Breast epithelium (tissue), 3 donors: ENCODE measurements at regions not wholly inside any gene's neighbourhood (a gene's known extent, or its start where the extent isn't known, plus 50 kb on each side); places are given as distances from the start of the nearest gene placed in this dataset.

ENCODE experiments used
- POLR2AphosphoS5 ChIP-seq, 3 donors: sonication (generic); formaldehyde crosslinking; IDR thresholded peaks; one replicate each; pipeline ENCODE4 v1.6.1; 2017; ENCODE audit warnings: antibody characterized with exemption in 3 of 3
- TF ChIP-seq, protein P1 (sequence below), 3 donors: fragments of 450-650 bp; IDR thresholded peaks; one replicate each; pipeline ENCODE4 v1.5.1; 2016 to 2017; ENCODE audit warnings: antibody characterized with exemption in 3 of 3, mild to moderate bottlenecking in 3 of 3, moderate library complexity in 3 of 3

DNA sequence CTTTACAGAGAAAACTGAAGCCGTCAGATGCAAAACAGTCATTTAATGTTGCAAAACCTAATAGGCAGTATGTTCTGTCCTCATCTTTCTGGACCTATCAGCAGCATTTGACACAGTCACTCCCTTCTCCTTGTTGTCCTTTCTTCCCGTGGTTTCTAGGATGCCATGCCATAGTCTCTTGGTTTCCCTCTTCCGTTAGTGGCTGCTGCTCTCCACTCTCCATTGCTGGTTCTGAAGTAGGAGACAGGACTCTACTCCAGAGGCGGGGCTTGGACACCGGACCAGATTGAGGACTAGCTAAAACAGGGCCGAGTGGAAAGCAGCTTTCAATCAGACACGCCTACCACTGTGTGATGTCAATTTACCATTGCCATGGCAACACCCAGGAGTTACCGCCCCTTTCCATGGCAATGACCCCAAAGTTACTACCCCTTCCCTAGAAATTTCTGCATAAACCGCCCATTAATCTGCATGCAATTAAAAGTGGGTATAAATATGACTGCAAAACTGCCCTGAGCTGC lies 88.8 kb upstream of the CCDC160 start:
- TF ChIP-seq, protein P1, sequence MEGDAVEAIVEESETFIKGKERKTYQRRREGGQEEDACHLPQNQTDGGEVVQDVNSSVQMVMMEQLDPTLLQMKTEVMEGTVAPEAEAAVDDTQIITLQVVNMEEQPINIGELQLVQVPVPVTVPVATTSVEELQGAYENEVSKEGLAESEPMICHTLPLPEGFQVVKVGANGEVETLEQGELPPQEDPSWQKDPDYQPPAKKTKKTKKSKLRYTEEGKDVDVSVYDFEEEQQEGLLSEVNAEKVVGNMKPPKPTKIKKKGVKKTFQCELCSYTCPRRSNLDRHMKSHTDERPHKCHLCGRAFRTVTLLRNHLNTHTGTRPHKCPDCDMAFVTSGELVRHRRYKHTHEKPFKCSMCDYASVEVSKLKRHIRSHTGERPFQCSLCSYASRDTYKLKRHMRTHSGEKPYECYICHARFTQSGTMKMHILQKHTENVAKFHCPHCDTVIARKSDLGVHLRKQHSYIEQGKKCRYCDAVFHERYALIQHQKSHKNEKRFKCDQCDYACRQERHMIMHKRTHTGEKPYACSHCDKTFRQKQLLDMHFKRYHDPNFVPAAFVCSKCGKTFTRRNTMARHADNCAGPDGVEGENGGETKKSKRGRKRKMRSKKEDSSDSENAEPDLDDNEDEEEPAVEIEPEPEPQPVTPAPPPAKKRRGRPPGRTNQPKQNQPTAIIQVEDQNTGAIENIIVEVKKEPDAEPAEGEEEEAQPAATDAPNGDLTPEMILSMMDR (IDR thresholded peaks at IDR 0.05) = no peak
- no peak for TF ChIP-seq POLR2AphosphoS5 (IDR thresholded peaks at IDR 0.05)
